Activated T-helper 1 cell treated with Interleukin-2 at 50 U/mL for 16 hours (primary cell): ENCODE measurements at regions not wholly inside any gene's neighbourhood (a gene's known extent, or its start where the extent isn't known, plus 50 kb on each side); places are given as distances from the start of the nearest gene placed in this dataset.
"Not testable (repeated sequence)": the region's sequence is repeated elsewhere in the genome, so short reads cannot be mapped to it uniquely, and the experiment has no call there.

Experiments used
- DNase-seq: peaks from one replicate; pipeline ENCODE4 v3.0.0-alpha.2; 2020; ENCODE audit warnings: low read depth

- DNase-seq, result no peak
These were observed 83.5 kb upstream of the CCL21 start for GRCh38 chr9:34793428-34793827.

DNA sequence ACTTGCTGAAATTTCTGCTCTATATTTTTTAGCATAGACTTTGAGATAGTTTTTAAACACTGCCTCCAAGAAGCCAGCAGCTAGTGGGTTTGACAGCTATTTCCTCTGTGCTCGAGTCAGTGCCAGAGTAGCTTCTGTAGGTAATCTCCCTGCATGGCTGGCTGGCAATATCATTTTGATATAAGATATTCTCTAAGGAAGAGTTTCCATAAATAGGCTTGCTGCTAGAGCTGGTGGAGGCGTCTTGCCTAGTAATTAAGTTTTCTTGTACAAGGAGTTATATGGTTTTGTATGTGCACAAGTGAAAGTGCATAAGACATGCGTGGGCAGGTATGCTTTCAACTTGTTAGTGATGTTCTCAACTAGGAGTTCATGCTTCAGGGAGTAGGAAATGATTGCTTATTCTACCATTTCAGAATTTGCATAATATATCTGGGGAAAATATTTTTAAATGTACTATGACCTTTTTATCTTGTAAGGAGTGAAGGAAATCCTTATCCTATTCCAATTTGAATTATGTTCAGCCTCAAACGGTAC lies 74.1 kb upstream of the CCL21 start:
- DNase-seq, result no peak

DNA sequence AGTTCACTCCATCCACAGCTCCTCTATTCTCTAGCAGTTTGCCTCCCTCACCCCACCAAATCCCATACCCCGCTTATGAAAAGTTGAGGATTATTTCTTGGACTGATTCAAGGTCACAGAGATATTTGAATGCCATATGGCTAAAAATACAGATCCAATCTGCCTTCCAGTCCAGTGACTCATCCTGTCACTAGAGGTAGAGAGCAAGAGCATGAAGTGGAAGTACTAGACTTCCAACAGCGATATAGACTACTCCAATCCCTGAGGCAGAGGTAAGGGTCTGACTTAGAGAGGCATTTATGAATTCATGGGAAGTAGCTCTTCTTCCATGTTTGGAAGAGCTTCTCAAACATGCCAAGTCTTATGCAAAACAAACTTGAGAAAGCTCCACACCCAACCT lies 72.4 kb upstream of the CCL21 start:
- DNase-seq, result no peak

- DNase-seq, result no peak
These were observed 67.7 kb upstream of the CCL21 start for GRCh38 chr9:34777666-34778065.

GRCh38 chr9:34773955-34774354 lies 64.0 kb upstream of the CCL21 start:
- no peak for DNase-seq

- no peak for DNase-seq
These were observed 63.5 kb upstream of the CCL21 start for GRCh38 chr9:34773306-34773910.

DNA sequence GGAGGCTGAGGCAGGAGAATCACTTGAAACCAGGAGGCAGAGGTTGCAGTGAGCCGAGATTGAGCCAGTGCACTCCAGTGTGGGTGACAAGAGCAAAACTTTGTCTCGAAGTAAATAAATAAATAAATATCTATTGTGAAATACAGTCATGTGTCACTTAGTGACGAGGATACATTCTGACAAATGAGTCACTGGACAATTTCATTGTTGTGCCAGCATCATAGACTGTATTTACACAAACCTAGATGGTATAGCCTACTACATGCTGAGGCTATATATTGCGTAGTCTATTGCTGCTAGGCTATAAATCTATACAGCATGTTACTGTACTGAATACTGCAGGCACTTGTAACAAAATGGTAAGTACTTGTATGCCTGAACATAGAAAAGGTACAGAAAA lies 61.1 kb upstream of the CCL21 start:
- no peak for DNase-seq

DNA sequence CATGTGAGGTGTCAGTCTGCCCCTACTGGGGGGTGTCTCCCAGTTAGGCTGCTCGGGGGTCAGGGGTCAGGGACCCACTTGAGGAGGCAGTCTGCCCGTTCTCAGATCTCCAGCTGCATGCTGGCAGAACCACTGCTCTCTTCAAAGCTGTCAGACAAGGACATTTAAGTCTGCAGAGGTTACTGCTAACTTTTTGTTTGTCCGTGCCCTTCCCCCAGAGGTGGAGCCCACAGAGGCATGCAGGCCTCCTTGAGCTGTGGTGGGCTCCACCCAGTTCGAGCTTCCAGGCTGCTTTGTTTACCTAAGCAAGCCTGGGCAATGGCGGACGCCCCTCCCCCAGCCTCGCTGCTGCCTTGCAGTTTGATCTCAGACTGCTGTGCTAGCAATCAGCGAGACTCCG lies 57.2 kb upstream of the CCL21 start:
- not testable (repeated sequence) for DNase-seq

DNA sequence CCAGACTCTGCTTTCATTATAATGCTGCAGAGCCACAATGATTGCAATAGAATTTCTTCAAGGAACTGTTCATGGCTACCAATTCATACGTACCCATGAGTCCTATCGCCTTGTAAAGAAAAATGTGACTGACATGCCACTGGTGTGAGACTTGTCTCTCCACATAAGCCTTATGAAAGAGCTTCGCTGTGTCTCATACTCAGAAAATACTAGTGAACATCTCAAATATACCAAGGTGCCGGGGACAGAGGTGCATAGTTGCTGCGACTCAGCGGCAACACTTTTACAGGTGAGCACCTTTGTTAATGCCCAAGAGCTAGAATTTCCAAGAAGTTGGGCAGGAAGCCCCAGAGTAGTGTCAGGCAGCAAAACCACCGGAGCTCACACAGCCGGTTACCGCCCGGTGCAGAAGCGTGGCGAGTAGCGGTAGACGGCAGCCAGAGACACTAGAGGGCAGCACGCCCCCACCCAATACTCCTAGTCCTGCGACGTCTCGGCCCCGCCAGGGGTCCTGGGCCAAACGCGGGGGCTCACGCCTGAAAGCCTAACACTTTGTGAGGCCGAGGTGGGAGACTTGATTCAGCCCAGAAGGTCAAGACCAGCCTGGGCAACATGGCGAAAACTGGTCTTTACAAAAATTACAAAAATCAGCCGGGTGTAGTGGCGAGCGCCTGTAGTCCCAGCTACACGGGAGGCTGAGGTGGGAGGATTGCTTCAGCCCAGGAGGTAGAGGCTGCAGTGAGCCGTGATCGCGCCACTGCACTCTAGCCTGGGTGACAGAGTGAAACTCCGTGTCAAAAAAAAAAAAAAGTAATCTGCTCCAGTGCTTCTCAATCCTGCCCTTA lies 50.5 kb upstream of the CCL21 start:
- DNase-seq, result not testable (repeated sequence)
